ENCODE measurements at regions not wholly inside any gene's neighbourhood (a gene's known extent, or its start where the extent isn't known, plus 50 kb on each side); places are given as distances from the start of the nearest gene placed in this dataset.

DNA sequence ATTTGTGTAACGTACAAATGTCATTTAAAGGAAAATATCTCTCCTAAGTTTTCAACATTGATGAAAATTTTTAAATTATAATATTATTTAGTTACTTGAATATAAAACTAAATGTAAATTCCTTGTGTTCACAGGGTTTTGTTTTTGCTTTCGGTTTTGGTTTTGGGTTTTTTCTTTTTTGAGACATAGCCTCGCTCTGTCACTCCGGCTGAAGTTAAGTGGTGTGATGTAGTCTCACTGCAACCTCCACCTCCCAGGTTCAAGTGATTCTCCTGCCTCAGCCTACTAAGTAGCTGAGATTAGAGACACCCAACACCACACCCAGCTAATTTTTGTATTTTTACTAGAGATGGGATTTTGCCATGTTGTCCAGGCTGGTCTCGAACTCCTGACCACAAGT, 79.3 kb upstream of the TCF12 start:
- TF ChIP-seq CTCF (conservative IDR thresholded peaks at IDR 0.05; ENCODE audit: low read length) = no peak
- DNase-seq (ENCODE audit: low read depth) = no peak

GRCh38 chr15:56838085-56838484, 80.4 kb upstream of the TCF12 start:
- DNase-seq (ENCODE audit: low read depth) = no peak
- H3K4me3 ChIP-seq (ENCODE audit: low read length) = no peak overlapping the region
- no peak for TF ChIP-seq CTCF (conservative IDR thresholded peaks at IDR 0.05; ENCODE audit: low read length)

More for the DNA sequence above, 79.3 kb upstream of the TCF12 start:
- no peak overlapping the region for H3K4me3 ChIP-seq (ENCODE audit: low read length)

DNA sequence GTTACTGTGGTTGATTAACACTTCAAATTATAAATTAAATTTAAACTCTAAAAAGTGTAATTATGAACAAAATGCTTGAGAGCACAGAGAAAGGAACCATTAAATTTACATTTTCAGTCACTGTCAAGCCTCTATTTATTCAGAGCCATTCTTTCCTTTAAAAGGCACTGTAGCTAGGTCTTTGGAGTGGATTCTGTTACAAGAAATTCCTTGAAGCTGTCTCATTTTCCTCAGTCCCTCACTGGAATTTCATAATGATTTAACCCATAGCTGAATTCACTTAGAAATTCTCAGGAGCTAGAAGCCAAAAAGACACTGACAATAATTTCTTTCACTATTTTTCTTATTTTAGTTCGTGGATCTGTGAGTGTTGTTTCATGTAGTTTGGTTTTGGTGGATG, 81.2 kb upstream of the TCF12 start:
- no peak for TF ChIP-seq CTCF (conservative IDR thresholded peaks at IDR 0.05; ENCODE audit: low read length)
- H3K4me3 ChIP-seq (ENCODE audit: low read length) = no peak overlapping the region
- peak; percentile 59 for DNase-seq (ENCODE audit: low read depth)

- TF ChIP-seq CTCF (conservative IDR thresholded peaks at IDR 0.05; ENCODE audit: low read length) = no peak
- DNase-seq (ENCODE audit: low read depth) = peak; percentile 33
- H3K4me3 ChIP-seq (ENCODE audit: low read length) = no peak overlapping the region
These were observed 82.7 kb upstream of the TCF12 start for GRCh38 chr15:56835718-56836171.

- H3K4me3 ChIP-seq (ENCODE audit: low read length) = no peak overlapping the region
- no peak for TF ChIP-seq CTCF (conservative IDR thresholded peaks at IDR 0.05; ENCODE audit: low read length)
- DNase-seq (ENCODE audit: low read depth) = peak; percentile 60
These were observed 86.3 kb upstream of the TCF12 start for GRCh38 chr15:56832125-56832524.

- TF ChIP-seq CTCF (conservative IDR thresholded peaks at IDR 0.05; ENCODE audit: low read length) = no peak
- no peak overlapping the region for H3K4me3 ChIP-seq (ENCODE audit: low read length)
- DNase-seq (ENCODE audit: low read depth) = peak; percentile 21
These were observed 86.9 kb upstream of the TCF12 start for GRCh38 chr15:56831467-56832005.

GRCh38 chr15:56824175-56824574, 90.9 kb upstream of the ZNF280D start:
- H3K4me3 ChIP-seq (ENCODE audit: low read length) = no peak overlapping the region

More at GRCh38 chr15:56824175-56824574, 90.9 kb upstream of the ZNF280D start:
- peak; percentile 74 for DNase-seq (ENCODE audit: low read depth)
- no peak for TF ChIP-seq CTCF (conservative IDR thresholded peaks at IDR 0.05; ENCODE audit: low read length)
